Islet precursor cell (in vitro differentiated cells): ENCODE measurements at regions not wholly inside any gene's neighbourhood (a gene's known extent, or its start where the extent isn't known, plus 50 kb on each side); places are given as distances from the start of the nearest gene placed in this dataset.

Experiments
- DNase-seq: peaks from one replicate; pipeline ENCODE4 v3.0.0-alpha.2; 2018

DNA sequence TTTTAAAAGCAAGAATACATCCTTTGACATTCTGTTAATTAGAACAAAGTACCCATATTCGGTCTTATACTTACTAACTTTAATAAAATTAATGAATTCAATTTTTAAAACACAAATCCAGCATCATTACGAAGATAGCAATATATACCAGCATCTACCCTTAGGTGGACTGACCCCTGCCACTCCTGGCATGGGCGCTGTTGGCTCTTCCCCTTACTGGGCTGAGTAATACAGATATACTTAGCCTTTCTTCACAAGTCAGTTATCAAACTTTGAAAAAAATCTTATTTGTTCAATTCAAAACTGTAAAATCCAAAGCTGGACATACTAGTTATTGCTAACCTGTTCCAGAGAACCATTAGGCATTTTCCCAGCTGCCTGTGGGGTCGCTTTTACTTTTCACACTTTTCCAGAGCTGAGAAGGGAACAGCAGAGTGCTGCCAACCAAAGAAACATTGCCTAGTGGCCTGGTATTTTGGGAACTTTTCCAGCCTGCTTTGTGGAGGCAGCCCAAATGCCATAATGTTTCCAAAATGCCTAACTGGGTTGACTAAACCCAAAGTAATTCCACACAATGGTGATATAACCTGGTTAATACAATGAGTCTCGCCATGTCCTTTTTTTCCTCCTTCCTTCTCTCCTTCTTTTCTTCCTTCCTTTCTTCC is 424.7 kb upstream of the ADGRL2 start:
- DNase-seq = no peak

DNA sequence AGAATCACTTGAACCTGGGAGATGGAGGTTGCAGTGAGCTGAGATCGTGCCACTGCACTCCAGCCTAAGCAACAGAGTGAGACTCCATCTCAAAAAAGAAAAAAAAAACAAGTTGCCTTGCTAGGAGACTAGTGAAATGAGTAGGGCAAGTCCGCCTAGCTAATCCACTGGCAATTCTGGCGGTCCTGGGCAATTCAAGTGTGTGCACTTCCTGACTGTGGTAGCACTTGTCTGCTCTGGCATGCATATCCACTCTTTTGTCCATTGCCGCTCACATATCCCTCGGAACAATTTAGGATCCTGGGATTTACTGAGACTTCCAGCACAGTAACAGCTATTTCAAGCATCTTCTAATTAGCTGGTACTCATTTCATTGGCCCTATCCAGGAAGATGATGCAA is 426.3 kb upstream of the ADGRL2 start:
- DNase-seq = no peak

DNA sequence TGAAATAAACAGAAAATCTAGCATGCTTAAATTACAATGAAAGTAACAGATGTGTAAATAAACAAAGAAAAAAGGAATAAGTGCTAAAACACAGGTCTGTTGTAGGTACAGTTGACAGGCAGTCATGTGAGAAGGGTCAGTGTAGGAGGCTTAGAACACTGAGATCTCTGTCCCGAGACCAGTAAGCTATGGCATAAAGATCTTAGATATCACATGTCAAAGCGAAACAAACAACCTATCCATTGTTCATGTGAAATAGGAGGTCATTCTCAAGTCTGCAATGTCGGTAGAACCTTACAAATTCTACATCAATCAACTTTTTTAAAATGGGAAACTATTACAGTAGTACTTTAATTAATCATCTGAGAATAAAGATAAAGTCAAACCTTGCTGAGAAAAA is 428.9 kb upstream of the ADGRL2 start:
- DNase-seq = no peak

DNA sequence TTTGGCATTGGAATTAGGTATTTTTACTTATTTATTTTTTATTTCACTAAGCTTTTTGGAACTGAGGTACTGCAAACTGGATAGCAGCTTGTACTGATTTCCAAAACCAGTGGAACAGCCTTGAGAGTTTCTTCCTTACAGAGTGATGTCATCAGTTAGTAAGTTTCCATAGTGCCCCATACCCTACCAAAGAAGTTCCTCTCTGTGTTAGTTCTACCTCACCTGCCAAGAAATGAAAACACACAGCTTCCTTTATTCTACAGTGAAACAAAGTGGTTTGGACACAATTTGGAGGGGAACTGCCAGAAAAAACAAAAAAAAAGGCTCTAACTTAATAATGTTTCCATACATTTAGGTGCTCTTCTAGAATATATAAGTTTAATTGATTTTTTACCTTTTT is 430.9 kb upstream of the ADGRL2 start:
- no peak for DNase-seq

DNA sequence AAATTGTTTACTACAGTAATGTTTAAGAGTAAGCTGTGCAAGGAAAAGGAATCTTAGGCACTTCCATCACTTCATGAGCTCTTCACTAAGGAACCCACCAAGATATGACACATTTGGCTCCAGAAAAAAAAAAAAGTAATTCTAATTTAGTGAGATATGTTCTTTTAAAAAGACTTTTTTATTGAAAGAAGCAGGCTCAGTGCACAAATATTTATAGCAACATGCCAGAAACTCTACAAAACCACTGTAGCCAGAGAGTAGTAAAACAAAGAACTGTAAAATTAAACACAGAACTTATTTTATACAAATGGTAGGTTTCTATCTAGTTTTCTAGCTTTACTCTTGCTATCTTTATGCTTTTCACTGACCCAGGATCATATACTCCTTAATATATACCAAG is 434.6 kb upstream of the ADGRL2 start:
- DNase-seq = no peak

DNA sequence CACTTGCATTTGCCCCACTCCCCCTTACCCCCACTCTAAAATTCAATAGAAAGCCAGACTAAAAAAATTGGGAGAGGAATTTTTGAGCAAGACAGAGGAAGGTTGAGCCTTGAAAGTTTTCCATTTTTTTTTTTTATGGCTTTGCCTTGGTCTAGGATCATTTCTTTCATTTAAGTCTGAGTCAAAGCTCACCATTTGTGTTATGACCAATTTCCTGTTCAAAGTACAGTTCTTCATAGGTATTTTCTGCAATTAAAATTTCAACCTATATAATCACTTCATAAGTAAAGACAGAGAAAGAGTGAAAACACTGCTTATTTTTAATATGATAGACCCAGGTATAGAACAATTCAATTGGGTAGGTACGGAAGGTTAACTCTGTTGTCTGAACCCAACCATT is 436.6 kb upstream of the ADGRL2 start:
- no peak for DNase-seq

DNA sequence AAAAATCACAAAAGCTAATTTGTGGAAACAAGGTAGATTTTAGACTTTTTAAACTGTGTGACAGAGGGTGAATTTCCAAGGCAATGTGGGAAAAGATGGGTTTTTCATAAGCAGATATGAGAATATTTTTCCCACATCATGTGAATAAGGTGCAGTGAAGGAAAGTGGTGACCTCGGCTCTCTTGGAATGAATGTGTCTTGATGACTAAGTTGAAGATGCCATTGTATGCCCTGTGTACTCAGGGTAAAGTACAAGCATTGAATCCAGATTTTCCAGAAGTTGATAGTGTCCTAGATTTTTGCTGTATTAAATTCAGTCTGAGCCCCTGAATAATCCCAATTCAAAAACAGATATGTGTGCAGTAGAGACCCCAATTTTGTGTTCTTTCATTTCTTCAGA is 442.6 kb upstream of the ADGRL2 start:
- DNase-seq = no peak

DNA sequence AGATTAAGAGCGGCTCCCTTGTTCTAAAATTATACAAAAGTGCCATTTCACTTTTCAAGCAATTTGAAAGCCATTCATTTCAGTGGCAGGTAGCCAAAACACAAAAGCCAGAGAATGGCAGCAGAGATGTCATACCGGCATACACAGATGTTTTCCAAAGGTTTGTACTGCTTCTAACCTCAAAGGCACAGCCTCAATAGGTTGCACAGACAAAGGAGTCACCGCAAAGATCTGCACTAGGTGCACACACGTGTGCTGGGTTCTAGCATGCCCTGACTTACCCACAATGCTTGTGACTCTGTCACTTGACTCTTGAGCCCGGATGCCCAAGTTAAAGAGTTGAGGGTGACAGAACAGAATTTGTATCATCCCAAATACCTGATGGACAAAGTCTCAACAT is 448.9 kb upstream of the ADGRL2 start:
- no peak for DNase-seq

DNA sequence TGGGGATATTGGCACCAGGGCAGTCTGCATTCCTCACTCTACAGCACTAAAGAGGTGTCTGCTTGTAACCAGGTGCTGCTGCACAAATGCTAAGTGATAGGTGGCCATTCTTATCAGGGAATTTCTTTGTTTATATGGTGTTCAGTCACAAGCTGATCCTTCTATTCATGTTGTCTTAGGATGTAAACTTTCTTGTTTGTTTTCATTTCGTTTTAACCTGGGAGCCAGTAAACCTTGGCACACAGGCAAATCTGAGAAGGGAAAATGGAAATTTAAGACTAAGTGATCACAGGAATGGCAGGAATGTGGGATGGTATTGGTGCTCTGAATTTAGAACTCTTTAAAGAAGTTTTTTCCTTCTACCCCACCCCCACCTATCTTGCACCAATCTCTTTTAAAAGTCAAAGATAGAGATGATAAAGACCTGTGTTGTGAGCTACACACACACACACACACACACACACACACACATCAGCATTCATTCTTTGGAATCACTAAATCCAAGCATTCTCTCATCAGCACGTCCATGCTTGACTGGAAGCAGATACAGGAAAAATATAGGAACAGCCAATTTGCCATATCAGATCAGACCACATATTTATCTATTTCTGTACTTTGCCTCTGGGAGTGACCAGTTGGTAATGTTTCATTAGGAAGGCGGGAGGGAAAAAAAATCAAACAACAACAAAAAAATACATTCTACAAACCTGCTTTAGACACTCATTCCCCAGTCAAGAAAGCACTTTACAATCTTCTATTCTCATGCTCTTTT is 451.4 kb upstream of the ADGRL2 start:
- DNase-seq = peak; percentile 66

DNA sequence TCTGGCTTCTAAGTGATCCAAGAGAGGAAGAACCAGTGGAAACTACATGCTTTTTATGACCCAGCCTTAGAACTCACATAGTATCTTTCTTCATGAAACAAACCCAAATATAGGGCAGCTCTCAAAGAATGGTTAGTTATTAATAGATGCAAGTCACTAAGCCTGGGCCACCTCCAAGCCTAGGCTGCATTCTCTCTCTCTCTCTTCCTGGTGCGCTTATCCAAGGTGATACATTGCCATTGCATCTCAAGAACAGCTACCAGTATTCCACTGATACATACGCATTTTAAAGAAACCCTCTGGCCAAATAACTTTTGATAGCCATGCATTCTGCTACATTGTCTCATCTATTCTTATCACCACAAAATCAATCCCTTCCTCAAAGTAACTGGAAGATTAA is 455.6 kb upstream of the ADGRL2 start:
- no peak for DNase-seq

DNA sequence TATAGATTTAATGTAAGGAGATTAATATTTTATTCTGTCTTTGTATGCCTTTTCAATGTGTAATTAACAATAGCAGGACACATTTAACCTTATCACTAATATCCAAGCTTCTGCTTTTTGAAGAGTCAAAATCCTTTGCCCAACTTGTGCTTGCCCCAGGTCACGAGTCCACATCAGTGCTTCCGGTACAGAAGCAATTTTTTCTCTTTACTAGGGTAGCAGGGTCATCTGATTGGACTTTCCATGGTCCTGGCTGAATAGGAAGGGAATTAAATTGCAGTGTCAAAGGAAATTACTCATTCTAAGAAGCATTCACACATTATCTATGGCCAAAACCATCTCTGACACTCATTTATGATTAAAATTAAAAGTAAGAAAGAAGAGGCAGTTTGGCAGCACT is 460.5 kb upstream of the ADGRL2 start:
- DNase-seq = no peak

DNA sequence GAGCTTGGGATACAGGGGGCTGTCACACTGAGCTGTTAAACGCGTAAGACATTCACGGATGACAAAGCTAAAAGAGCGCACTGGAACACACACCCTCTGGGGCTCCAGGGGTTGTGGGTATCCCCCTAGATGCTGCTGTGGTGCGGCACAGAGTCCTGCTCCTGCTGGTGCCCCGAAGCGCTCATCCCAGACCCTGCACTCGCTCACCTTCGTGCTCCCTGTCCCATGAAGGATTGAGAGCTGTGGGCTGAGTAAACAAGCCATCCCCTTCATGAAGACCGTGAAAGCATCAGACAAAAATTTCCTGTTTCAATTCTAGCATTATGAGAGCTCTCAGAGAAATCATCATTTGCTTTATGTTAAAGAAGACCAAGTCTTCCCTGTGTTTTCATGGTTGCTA is 463.5 kb upstream of the ADGRL2 start:
- no peak for DNase-seq

DNA sequence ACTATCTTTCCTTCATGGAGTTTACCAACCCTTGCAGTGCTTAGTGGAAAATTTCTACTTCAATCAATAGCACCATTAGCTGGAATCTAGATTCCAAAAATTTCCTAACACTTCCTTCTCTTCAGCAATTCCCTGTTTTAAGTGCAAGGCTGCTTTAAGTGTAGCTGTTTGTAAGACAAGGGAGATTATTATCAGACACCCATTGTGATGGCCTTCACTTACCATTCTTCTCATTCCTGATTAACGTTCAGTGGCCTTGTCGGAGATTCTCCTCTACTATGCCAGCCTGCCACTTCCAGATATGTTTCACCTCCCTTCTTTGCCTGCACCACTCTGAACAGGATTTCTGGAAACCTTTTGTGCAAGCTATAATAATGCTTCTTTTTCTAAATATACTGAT is 464.9 kb upstream of the ADGRL2 start:
- DNase-seq = no peak

DNA sequence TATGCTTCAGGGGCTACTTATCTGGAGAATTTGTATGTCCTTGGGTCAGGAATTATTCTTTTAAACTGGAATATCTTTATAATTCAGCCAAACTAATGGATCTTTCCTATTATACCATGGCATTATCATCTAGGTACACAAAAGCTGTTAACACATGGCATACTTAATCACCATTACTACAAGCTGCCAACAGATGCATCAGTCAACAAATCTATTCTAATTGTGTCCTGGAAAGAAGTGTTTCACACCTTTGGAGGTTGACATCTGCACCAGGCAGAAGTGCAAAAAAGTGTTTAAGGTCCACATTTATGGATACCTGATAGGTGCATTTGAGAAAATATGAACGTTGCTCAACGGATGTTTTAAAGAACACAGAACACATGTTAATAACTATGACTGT is 470.2 kb upstream of the ADGRL2 start:
- no peak for DNase-seq

DNA sequence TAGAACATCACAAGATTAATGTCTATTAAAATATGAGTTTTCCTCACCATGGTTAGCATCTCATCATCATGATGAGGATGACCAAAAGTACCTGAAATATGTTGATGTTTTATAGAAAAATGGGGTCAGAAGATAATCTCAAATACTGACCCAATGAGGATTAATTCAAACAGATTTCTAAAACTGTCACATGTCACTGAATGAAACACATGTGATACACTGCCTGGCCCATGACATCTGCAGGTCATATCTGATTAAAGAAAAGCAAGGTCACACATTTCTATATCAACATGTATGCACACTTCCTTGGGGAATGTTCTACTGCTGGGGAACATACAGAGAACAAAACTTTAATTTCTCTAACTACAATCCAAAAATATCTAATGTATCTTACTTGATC is 470.6 kb upstream of the ADGRL2 start:
- no peak for DNase-seq

DNA sequence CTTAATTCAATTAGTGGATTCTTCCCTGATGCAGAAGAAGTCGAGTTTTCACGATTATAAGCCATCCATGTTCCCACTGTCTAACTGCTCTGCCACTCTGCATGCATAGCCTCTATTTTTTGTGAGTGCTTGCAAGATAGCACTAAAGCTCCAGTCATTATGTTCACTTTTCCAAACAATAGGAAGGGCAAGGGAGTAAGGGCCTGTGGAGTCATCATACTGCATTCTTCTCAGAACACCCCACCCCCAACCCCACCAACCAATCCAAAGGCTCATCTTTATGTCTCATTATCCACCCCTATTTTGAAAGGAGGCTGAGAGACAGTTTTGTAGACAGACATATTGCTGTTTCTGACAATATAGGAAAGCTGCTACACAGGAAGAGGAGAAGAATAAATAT is 471.7 kb upstream of the ADGRL2 start:
- DNase-seq = no peak

DNA sequence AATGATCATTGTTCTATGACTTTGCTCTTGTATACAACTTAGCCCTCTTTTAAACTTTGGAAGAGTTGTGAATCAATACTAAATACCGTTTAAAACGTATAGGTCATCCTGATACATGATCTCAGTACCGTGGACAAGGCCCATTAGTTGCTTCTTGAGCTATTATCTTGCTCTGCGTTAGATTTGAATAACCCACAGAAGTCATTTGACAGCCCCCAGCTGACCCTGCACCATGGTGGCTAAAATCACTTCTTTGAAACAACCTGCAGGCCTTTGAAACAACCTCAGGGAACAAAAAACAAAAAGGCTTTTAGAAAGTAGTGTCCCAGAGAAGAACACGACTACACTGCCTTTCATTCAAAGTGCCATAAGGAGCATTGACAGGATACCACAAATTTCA is 473.0 kb upstream of the ADGRL2 start:
- DNase-seq = peak; percentile 79

DNA sequence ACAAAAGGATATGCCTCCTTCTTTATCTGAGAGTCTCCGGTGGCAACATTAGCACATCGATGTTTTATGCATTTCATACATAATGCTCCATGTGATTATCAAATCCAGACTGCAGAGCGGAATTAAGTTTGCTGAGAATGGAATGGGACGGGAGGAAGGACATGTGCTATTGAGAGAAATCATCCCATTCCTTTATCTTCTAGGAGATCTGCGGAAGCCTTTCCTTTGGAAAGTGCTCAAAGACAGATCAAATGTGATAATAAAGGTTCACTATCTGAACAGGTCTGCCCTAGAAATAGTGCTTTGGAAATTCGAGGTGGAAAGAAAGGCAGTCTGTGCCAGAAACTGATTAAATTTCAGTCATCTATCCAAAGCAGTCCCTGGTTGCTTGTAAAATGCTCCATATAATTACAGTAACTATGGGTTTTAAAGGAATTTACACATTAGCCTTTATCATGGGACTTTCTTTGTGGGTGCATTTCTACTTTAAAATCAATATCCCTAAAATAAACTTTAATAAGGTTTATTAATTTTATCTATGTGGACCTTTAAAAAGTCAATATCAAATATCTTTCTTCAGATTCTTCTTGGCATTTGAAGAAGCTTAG is 473.5 kb upstream of the ADGRL2 start:
- no peak for DNase-seq

DNA sequence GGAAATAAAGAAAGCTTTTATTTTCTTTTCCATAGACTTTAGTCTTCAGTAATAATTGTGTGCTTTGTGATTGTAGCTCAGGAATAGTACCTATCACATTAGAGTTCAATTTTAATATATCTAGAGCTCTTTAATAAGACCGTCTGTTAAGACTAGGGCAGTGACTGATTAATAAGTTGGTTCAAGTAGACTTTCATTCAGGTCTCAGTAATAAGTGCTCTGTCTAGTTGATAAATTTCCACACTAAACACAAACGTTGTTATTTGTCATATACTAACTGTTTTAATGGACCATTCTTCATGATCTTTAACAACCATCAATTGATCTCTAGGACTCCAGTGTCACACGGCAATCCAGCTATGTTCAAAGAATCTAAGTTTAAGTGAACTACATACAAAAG is 474.5 kb upstream of the ADGRL2 start:
- no peak for DNase-seq

DNA sequence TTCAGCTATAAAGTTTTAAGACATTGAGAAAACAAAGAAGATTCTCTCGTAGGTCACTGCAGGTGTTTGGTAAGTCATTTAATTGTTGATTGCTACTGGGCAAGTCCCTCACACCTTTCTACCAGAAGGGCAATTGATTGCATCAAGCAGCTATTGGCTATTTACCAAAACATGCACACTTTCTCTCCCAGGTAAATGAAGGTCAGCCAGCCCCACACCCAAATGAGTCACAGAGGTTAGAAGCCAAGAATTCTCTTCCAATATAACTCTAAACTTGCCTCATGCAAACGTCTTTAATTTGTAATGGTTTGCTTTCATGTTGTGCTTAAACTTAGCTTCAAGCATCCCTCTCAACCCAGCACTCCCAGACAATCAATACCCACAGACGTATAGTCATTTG is 475.3 kb upstream of the ADGRL2 start:
- DNase-seq = no peak

DNA sequence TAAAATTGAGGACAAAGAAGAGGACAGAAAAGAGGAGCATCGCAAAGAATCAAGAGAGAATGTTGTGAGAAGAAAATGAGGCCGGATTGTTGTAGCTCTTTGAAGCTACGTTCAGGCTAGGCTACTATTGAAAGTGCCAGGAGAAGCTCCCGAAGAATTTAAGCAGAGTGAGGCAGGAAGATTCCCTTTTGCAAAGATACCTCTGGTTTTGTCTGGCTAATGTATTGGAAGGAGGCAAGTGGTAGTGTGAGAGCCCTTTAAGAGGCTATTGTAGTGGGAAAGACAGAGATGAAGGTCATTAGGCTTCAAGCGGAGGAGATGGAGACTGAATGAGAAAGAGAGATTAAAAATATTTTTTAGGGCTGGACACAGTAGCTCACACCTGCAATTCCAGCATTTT is 476.9 kb upstream of the ADGRL2 start:
- DNase-seq = no peak

DNA sequence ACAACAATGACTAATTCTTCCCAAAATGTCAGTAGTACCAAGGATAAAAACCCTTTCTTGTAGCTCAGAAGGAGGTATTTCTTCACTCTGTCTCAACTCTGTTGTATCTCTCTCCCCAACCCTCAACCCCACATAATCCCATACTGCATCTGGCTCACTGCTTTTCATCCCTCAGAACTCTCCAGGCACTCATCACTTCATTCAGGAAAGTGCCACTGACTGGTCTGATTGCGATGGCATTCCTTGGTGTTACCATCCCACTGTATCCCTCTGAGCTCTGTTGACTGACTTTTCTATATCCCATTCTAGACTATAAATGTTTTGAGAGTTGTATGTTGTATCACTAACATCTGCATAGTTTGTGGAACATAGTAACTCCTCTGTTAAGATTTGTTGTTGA is 483.5 kb upstream of the ADGRL2 start:
- DNase-seq = no peak

DNA sequence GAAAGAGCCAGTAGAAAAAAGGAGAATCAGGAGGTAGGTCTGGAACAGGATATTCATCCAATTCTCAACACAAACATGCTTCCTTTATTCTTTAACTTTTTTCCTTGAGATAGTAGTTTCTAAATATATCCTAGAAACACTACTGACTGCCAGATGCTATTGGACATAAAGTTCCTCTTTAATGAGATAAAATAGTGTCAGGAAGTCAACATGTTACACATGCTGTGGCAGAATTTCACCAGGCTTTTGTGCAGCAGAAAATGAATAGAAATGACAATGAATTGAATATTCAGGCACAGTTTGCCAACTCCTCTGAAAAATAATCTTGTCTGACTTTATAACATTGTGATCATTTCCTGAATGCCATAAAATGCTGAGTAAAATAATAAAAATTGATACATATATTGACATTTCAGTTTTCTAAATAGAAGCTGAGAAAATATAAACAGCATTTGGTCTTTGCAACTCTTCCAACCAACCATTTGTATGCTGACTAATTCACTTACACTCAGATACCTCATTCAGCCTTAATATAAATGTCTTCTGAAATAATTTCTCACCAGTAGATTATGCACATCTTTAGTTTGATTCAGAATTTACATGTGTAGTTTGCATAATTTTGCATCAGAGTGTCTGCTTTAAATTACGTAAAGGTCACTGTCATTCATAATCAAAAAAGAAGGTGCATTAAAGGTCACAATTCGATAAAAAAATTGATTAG is 486.1 kb upstream of the ADGRL2 start:
- no peak for DNase-seq

DNA sequence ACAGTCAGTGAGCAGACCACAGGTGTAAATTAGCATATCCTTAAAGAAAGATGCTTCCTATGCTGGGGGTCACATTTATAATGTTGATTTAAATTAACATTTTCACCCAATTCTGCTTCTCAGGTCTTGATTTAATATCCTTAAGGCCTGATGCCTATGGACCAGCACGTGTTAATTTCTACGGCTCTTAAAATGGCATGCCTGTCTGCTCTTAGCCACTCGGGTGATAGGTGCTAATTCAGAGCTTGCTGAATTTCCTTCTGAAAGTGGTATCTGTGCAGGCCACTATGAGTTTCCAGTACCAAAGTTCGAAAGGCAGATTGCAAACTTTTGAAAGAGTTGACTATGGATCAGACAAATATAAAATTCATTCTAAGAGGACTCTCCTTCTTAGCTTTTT is 487.4 kb upstream of the ADGRL2 start:
- no peak for DNase-seq
